GM21360 (cell line): ENCODE measurements at regions not wholly inside any gene's neighbourhood (a gene's known extent, or its start where the extent isn't known, plus 50 kb on each side); places are given as distances from the start of the nearest gene placed in this dataset.

Source experiments
- ATAC-seq: cut with Tn5 transposase; IDR thresholded peaks from one replicate; pipeline ENCODE4 v1.9.1; 2021; ENCODE audit warnings: mild to moderate bottlenecking, moderate library complexity; ENCODE audit not compliant: unreplicated experiment

DNA sequence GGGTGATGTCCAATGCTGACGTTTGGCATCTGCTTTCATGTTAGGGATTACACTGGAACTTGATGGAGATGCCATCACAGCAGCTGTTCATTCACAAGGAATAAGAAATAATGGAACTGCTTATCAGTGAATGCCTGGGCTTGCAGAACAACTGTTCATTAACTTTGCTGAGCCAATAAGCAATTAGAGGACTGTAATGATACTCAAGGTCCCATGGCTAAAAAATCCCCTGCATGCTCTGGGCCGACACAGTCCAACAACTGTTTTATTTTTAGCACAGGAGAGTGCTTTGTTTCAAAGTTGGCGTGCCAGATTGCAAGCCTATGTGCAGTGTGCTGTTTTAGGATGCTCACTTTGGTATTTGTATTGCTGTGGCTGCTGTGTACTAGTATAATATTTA is 408.0 kb upstream of the RGPD4 start:
- no peak for ATAC-seq

GRCh38 chr2:107419191-107419590 is 407.5 kb upstream of the RGPD4 start:
- ATAC-seq = no peak

- ATAC-seq = no peak
Measured at GRCh38 chr2:107428781-107429180, 397.9 kb upstream of the RGPD4 start.

- no peak for ATAC-seq
Measured at GRCh38 chr2:107430006-107430405, 396.7 kb upstream of the RGPD4 start.

DNA sequence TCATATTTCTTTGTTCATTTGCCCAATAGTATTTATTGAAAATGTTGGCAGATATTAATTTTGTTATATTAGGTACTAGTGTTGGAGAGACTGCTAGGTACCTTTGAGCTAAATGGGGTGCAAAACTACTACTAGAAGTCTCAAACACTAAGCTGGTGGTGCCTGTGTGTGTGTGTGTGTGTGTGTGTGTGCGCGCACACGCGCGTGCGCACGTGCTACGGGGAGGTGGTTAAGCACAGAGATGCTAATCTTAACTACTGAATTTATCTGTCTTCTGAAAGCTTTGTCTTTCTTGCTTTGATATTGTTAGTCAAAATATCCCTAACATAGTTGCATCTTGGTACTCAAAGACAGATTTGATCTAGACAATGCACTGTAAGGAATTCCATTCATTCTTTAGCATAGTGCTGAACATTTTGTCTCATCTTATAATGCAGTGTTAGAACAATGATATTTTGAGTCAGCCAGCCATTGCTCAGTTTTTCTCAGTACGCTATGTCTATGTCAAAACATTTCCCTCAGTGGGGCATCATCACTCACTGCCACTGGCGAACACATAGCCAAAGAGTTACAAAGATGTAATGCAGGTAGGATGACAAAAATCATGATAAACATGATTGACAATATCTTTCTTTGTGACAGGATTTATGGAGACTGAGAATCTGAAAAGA is 396.0 kb upstream of the RGPD4 start:
- no peak for ATAC-seq

- no peak for ATAC-seq
Measured at GRCh38 chr2:107436281-107436680, 390.4 kb upstream of the RGPD4 start.

GRCh38 chr2:107437265-107437664 is 389.4 kb upstream of the RGPD4 start:
- ATAC-seq = no peak

- ATAC-seq = no peak
Measured at GRCh38 chr2:107437807-107438206, 388.9 kb upstream of the RGPD4 start.

DNA sequence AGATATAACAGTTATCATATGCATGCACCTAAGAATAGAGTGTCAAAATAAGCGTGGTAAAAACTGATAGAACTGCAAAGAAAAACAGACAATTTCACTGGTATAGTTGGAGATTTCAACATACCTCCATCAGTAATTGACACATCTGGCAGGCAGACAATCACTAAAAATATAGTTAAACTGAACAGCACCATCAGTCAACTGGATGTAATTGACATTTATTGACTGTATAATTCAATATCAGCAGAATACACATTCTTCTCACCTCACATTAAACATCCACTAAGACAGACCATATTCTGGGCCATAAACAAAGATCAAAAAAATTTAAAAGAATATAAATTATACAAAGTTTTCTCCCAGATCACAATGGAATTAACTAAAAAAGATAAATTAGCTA is 378.5 kb upstream of the RGPD4 start:
- ATAC-seq = no peak

- no peak for ATAC-seq
Measured at GRCh38 chr2:107461301-107461700, 365.4 kb upstream of the RGPD4 start.

- no peak for ATAC-seq
Measured at GRCh38 chr2:107462181-107462580, 364.5 kb upstream of the RGPD4 start.

DNA sequence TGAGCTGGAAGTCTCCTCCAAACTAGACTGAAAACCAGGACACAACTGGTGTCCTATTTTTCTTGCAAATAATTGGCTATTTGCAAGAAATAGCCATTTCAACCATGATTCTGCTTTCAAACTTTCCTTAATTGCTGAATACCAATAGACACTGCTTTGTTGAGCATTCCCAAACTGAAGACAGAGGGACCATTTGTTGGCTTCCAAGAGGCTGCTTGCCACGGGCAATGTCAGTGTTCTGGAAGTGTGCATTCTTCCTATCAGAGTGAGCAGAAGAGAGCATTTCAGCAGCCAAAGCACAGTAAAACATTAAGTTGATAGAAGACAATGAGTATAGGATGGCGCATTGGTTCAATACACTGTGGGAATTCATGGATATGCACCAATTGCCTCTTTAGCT is 360.5 kb upstream of the RGPD4 start:
- ATAC-seq = no peak

DNA sequence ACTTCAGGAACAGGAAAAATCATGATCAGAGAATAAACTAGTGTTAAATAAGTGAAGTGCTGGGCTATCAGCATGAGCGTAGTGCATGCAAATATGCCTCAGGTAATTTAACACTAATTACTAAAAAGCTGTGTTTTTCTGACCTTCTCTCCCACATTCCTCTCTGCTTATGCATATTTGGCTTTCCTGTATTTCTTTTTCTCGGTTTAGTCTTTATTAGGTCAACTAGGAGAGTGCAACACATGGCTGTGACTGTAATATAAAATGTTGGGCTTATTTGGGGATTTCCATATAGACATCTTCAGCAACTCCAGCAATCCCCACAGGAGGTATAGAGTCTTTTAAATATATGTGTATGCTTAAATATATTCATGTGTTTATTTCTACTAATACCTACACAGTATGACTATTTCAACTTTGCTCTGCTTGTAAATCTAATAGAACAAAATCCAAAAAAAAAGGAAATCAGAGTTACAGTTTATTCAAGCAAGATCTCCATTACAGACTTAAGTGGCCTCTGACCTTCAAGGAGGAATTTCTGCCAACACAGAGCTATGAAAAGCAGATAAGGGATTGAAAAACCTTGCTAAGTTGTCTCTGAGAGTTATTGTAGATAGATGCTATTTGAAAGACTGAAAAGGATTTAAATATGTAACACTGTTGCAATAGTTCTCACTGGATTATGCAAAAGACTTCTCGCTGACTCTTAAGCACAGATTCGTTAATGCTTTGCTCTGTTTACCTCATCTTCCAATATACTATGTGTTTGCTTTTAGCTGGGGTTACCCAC is 359.5 kb upstream of the RGPD4 start:
- no peak for ATAC-seq

DNA sequence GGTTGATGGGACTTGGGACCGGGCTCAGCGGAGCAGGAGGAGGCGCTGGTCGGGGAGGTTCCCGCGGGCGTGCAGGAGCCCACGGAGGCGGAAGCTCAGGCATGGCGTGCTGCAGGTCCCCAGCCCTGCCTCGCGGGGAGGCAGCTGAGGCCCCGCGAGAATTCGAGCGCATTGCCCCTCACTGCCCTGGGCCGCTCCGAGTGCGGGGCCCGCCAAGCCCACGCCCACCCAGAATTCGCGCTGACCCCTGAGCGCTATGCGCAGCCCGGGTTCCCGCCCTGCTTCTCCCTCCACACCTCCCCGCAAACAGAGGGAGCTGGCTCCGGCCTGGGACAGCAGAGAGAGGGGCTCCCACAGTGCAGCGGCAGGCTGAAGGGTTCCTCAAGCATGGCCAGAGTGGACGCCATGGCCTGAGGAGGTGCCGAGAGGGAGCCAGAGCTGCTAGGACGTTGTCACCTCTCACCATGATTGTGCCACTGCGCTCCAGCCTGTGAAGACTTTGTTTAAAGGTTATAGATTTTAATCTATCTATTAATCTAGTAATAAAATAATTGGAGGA is 357.2 kb upstream of the RGPD4 start:
- ATAC-seq = no peak

DNA sequence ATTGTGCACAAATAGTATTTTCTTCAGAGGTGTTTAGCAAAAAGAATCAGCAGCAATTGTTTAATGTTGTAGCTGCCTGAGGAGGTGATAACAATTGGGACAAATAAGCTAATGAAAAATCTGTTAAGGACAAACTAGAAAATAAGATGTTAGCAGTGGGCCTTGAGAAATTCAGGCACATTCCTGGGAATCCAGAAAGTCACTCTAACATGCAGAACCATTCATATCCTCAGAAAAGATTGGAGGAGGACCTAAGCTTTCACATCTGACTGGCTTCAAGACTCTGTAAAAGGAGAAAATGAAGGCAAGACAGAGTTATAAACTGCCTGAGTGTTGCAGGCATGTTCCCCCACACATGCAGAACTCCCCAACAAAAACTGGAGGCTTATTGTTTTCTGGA is 353.5 kb upstream of the RGPD4 start:
- ATAC-seq = no peak

- ATAC-seq = no peak
Measured at GRCh38 chr2:107475859-107476258, 350.8 kb upstream of the RGPD4 start.

DNA sequence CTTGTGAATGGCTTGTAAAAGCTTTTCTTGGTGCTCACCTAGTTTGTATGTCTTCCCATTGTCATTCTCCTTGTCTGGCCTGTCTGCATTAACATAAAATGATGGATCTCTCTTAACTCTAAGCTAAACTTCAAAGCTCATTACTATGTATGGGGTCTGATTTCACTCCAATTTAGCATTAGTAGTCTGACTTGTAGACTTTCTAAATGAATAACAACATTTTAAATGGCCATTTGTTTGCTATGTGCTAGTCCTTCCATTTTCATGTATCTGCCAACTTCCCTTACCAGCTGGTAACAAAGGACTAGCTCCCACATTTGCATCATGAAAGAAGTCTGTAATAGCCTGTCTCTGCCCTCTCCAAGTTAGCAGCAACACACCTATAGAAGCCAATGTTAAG is 324.2 kb upstream of the RGPD4 start:
- ATAC-seq = no peak

GRCh38 chr2:107511970-107512789 is 314.5 kb upstream of the RGPD4 start:
- no peak for ATAC-seq

- ATAC-seq = no peak
Measured at GRCh38 chr2:107525406-107525805, 301.3 kb upstream of the RGPD4 start.

- no peak for ATAC-seq
Measured at GRCh38 chr2:107529146-107529545, 297.5 kb upstream of the RGPD4 start.

- ATAC-seq = no peak
Measured at GRCh38 chr2:107530046-107530445, 296.6 kb upstream of the RGPD4 start.
